Superior temporal gyrus (tissue), 1 donor: ENCODE measurements at regions not wholly inside any gene's neighbourhood (a gene's known extent, or its start where the extent isn't known, plus 50 kb on each side); places are given as distances from the start of the nearest gene placed in this dataset.
A peak's percentile ranks its signal among the peaks of the same experiment; 100 is the strongest.
"Not testable (repeated sequence)": the region's sequence is repeated elsewhere in the genome, so short reads cannot be mapped to it uniquely, and the experiment has no call there.

Experiments used
- DNase-seq: peaks from one replicate; pipeline ENCODE4 v3.0.0-alpha.2; 2016; ENCODE audit errors: extremely low spot score

DNA sequence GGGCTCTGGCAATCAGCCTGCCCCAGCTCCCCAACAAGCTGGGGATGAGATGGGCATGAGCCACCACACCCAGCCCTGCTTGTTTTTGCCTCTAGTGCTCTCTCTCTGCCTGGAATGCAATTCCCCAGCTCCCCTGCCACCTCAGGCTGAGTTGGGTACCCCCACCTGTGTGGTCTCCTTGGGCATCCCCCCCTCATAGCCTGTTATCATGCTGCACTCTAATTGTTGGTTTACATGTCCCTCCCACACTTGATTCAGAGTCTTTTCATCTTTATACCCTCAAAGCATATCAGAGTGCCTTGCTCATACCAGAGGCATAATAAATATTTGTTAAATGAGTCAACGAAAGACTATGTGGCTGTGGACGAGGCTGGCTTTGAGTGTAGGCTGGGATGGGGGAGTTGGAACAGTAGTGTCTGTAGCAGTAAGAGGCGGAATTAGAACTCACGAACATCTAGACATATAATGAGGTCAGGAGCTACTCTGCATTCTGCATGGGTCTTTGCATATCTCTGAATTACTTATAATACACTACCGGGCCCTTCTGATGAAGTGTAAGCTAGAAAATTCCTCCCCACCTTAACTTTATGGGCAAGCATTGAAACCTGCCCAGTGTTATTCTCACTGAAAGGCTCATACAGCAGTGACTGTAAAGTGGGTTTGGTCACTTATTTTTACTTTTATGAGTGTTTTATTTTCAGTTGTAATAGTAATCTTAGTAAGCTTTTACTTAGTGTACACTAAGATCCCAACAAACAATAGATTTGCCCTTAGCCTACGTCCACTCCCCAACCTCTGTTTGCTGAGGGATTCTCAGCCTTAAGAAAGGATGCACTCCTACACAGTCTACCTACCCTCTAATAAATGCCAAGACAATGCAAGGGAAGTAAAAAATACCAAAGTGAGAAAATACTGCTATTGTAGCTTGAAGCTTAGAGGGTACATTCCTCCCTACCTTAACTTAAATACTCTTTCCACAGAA is 58.7 kb downstream of the EDN1 start:
- no peak for DNase-seq

DNA sequence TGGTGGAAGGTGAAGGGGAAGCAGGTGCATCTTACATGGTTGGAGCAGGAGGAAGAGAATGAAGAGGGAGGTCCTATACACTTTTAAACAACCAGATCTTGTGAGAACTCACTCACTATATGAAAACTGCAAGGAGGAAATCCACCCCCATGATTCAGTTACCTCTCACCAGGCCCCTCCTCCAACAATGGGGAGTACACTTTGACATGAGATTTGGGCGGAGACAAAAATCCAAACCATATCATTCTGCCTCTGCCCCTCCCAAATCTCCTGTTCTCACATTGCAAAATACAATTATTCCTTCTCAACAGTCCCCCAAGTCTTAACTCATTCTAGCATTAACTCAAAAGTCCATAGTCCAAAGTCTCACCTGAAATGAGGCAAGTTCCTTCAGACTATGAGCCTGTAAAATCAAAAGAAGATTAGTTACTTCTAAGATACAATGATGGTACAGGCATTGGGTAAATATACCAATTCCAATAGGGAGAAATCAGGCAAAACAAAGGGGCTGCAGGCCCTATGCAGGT is 60.5 kb downstream of the EDN1 start:
- no peak for DNase-seq

DNA sequence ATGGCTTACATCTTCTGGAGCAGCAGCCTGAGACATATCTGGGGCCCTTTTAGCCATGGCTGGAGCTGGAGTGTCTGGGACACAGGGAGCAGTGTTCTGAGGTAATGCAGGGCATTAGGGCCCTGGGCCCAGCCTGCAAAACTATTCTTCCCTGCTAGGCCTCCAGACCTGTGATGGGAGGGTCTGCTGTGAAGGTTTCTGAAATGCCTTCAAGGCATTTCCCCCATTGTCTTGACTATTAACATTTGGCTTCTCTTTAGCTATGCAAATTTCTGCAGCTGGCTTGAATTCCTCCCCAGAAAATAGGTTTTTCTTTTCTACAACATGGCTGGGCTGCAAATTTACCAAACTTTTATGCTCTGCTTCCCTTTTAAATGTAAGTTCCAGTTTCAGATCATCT is 61.5 kb downstream of the EDN1 start:
- DNase-seq = no peak

DNA sequence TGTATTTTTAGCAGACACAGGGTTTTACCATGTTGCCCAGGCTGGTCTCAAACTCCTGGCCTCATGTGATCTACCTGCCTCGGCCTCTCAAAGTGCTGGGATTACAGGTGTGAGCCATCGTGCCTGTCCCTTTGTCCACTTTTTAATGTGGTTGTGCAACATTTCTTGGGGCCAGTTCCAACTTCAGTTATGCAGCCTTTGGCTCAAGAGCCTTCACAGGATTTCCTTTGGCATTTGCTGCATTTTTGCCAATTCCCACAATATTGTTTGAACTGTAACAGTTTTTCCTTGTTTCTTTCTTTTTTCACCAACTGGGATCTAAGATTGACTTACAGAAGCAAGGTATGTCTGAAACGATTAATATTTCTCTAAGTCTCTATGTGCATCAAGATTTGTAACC is 63.6 kb downstream of the EDN1 start:
- DNase-seq = no peak

DNA sequence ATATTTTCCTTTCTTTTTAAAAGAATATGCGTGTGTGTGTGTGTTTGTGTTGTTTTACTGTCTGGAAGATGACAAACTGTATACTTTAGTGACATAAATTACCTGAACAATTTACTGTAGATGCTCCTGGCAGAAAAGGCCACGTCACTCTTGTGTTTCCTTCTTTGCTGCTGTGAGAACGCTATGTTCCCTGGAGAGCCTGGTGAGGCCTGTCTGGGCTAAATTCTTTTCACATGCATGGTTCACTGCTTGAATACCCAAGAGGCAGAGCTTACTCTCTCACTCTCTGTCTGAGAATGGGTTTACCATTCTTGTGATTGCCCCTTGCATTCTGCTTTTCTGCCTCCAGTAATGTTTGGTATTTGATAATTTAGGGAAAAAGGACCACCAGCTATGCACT is 64.3 kb downstream of the EDN1 start:
- DNase-seq = no peak

DNA sequence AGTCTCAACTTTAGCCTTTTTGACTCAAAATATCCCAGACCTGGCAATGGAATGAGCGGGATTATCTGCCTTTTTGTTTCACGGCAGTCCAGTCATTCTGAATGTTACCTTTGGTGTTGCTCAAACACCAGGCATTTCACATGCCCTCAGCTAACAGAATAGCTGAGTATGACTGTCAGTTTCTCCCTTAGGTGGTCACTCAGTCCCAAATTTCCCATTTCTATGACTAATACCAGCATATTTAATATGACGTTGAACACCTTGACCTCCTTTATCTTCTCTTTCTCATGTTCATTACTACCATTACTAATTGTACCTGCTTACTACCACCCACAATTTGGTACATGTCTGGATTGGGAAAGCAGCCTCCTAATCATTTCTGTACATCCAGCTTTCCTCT is 65.2 kb downstream of the EDN1 start:
- no peak for DNase-seq

DNA sequence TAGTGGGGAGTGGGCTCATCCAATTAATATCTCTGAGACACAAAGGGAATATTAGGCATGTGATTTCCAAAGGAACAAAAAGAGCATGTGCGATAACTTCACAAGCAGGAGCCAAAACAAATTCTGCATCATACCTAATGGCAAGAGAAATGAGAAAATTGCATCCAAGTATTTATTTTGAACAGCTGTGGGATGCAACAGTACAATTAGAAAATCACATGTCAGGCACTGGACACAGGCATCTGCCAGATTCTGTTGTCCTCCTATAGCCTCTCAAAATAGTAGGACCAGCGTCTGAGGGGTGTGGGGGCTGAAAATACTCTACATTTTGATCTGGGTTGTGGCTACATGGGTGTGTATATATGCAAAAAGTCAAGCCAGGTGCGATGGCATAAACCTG is 66.3 kb downstream of the EDN1 start:
- no peak for DNase-seq

DNA sequence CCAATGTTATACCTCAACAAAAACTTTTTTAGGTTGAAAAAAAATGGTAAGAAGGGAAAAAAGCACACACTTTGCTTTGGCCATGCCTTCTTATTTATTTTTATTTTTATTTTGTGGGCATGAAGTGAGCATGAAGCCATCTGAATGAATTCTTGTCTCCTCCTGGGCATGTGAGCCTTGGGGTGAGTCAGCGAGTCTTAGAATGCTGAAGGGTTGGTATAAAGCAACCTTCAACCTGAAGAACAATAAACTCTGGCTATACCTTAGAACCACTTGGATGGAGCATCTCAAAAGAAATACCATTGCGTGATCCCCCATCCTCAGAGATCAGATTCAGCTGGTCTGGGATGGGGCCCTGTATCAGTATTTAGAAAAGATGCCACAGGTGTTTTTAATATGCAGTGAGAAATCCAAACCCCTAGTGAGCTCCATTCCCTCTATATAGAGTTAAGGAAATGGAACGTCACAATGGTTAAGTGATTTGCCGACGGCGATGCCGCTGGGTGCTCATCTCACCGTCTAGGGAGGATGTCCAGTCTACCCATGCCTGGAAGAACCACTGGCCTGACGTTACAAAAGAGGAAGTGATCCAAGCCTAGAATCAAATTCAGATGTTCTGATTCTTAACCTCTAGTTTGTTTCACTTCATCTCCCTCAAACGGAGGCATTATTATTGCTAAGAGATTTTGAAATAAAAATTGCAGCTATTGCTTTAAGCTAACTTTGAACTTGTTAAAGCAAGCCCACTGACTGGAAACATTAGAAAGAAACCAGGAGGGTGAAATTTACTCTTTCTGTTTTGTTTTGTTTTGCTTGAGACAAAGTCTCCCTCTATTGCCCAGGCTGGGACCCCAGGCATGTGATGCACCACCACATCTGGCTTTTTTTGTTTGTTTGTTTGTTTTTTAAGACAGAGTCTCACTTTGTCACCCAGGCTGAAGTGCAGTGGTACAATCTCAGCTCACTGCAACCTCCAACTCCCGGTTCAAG is 67.1 kb downstream of the EDN1 start:
- DNase-seq = no peak

DNA sequence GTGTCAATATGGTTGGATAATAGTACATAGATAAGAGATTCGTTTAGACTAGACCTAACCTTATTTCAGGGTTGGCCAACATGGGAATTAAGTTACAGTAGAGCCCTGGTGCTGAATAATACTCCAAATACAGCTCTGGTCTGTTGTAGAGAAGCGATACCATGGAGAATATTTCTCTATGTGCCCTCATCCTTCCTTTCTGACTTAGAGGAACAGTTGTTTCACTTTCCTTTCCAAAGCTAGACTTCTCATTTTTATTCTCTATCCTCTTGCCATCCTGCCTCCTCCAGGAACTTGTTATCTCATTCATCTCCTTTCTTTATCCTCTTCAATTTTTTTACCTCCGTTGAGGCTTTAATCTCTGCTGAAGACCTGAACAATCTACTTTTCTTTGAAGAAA is 68.9 kb downstream of the EDN1 start:
- DNase-seq = peak; percentile 20

DNA sequence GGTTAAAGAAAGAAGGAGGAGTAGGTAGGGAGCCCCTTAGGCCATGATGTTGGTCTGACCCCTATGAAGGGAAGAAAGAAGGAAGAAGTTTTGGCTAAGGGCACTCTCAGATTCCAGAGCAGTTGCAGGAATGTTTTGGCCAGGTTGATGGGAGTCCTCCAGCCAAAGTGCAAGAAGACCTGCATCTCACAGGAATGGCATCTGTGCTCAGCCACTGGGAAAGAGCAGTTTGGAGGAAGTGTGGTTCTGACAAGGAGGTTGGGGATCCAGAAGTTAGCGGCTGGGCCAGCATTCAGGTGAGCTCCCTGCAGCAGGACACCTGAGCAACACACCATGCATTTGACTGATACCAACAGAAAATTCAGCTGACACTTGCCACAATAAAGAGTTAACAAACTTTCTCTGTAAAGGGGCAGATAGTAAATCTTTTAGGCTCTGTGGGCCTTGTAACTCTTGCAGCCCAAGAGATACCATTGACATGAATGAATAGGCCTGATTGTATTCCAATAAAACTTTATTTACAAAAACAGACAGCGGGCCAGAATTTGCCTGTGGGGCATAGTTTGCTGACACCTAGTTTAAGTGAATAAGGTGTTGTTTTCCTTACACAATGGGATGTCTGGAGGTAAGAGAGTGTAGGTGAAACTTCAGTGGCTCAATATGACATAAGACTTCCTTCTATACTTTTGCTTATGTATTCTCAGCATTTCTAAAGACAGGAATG is 71.0 kb downstream of the EDN1 start:
- DNase-seq = no peak

DNA sequence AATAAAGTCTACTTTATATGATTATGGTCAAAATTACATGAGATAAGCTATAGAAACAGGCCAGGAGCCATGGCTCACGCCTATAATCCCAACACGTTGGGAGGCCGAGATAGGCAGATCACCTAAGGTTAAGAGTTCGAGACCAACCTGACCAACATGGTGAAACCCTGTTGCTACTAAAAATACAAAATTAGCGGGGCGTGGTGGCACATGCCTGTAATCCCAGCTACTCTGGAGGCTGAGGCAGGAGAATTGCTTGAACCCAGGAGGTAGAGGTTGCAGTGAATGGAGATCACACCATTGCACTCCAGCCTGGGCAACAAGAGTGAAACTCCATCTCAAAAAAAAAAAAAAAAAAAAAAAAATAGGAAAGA is 73.1 kb downstream of the EDN1 start:
- DNase-seq = not testable (repeated sequence)

DNA sequence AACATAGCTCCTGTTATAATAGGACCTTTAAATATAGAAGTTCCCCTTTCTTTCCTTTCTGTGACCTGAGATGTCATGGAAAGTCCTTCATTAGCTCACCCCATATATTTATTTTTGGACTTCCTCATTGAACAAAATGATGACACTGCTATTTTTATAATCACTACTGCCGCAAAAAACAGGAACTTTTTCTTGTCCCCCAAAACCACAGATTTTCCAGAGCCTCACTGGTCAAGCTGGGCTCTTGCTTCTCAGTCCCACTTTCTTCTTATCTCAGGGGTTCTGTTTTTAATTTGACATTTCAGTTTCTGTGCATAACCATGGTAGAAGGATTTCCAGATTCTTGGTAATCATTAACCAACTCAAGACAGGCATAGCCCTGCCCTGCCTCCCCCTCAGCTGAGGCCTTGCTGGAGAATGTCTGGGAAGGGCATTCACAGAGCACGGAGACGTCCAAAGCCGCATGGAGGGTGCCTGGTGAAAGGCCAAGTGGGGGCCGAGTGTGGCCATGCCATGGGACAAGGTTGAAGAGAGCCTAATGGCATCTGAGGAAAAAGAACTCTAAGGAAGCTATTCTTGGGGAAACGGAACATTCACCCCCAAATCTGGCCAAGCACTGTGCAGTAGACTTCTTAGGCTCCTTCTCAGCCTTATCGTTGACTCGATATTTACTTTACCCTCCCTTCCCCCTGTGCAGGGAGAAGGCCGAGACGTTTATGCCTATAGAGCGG is 73.7 kb downstream of the EDN1 start:
- no peak for DNase-seq

DNA sequence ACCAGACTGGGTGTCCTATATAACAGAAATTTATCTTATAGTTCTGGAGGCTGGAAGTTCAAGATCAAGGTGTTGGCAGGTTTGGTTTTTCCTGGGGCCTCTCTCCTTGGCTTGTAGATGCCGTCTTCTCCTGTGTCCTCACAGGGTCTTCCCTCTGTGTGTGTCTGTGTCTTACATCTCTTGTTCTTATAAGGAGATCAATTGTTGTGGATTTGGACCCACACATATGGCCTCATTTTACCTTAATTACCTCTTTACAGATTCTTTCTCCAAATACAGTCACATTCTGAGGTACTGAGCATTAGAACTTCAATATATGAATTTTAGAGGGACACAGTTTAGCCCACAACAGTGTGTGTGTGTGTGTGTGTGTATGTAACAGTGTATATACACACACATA is 74.5 kb downstream of the EDN1 start:
- DNase-seq = no peak

DNA sequence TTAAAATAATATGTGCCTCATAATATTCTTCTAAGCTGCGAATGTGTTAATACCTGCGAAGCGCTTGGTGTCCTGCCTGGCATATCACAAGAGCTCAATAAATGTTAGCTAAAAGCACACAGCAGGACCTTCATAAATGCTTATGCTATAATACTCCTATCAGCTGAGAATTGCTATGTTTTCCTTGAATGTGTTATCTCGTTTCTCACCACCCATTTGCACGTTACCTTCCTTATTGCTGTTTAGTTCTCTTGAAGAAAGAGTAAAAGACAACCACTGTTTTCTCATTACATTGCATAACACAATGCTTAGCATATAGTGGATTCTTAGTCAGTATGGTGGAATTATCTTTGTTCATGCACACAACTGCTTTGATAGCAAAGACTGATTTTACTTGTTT is 76.6 kb downstream of the EDN1 start:
- DNase-seq = no peak

DNA sequence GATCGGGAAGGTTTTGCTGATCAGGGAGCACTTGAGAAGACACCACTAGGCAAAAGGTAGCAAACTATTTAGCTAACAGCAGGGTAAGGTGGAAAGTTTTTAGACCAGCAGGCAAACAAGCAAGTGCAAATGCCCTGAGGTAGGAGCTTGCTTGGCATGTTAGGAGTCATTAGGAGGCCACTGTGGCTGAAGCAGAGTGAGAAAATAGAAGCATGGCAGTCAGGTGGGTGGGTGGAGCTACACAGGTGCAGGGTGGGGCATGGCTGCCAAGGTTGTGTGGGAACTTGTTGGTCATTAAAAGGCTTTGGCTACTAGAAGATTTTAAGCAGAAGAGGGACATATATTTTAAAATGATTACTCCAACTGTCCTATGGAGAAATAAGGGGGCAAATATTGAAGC is 77.3 kb downstream of the EDN1 start:
- DNase-seq = no peak

DNA sequence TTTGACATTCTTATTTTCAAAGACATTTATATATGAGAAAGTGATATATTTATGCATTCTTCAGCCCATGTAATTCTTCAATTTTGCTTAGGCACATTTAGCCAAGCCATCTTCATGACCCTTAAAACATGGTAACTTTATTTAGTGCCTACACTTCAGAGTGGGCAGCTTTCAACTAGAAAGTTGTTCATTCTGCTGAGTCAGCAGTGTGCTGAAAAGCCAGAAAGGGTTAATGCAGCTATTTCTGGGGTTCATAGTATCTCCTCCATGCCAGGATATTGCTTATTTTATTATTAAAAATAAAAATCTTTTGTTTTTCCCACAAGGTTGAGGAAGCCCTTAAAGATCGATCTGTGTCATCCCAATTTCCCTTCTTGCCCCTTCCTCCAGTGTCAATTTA is 79.2 kb downstream of the EDN1 start:
- DNase-seq = no peak

DNA sequence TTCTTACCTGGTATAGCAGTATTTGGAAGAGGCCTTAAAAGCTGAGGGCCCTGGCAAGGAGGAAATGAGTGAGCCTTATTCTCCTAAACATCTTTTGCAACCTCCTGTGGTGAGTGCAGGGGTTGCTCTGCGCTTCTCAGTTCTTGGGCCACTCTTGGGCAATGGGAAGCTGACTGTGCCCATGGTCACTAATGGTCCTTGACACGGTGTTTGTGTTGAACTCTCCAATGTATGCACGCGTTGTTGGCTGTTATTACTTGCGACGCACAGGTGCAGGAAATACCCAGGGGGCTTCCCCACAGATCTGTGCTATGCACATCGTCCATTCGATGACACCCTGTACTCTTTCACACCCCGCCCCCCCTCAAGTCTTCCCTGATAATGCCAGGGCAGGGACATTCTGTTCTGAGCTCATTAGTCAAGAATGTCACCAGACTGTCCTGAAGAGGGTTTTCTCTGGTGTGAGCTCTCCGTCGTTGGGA is 79.7 kb downstream of the EDN1 start:
- no peak for DNase-seq

DNA sequence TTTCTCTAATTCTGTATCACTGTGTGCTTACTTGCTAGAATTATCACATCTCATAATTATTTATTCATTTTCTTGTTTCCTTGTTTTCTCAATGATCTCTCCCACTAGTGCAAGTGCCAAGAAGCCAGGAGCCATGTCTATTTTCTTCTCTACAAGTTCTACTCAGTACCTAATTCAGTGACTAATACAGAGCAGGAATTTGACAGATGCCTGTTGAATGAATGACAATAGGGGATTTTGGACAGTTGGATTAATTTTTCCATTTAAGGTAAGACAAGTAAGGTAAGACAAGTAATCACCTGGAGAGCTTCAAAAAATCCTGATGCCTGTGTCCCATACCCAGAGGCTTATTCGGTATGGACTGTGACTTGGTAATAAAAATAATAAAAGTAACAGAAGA is 81.0 kb downstream of the EDN1 start:
- no peak for DNase-seq

DNA sequence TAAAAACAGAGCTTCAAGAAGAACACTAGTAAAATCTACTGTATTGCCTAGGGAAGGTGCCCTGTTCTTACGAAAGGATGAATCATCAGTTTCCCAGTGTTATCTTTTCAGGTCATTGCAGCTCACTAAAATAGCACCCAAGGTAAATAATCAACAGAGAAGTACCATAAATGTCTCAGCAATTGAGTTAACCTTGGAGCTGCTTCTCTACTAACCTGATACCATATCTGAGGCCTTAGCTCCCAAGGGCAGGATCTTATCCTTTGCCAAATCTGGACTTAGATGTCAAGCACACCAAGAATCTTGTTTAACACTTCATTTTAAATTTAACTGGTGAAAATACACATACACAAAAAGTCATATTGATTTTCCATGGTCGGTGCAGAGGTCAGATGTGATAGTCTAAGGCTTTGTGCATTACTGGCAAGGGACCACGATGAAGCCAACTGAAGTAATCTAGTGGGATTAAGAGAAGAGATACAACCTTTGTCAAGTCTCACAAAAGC is 81.5 kb downstream of the EDN1 start:
- no peak for DNase-seq

DNA sequence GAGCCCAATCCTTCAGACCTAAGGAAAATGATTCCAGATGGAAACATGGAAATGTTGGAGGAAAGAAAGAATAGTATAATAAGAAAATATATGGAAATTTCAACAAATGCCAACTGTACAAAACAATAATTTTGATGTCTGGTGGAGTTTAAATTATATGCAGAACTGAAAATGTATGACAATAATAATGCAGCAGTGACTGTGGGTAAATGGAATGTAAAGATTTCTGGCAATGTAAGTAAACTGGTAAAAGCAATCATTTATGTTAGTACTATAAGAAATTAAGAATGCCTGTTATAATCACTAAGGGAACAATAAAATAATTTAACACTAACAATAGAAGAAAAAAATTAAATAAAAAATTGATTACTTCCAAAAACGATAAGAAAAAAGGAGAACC is 89.0 kb downstream of the EDN1 start:
- no peak for DNase-seq

DNA sequence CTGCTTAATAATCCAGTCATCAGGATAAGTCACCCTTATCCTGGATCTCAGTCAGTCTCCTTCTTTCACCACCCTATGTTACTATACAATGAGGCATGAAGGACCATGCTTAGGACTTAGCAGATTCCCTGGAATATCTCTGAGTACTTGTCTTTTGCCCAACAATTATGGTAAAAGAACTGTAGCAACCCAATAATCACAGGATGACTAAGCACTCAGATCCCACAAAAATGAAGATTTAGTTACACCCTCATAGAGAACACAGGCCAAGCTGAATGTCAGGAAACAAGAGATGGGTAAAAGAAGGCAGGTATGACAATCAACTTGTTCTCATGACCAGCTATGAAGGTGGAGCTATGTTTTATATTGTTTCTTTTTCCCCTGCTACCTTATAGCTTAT is 91.4 kb downstream of the EDN1 start:
- no peak for DNase-seq
